ENCODE measurements at regions not wholly inside any gene's neighbourhood (a gene's known extent, or its start where the extent isn't known, plus 50 kb on each side); places are given as distances from the start of the nearest gene placed in this dataset.

DNA sequence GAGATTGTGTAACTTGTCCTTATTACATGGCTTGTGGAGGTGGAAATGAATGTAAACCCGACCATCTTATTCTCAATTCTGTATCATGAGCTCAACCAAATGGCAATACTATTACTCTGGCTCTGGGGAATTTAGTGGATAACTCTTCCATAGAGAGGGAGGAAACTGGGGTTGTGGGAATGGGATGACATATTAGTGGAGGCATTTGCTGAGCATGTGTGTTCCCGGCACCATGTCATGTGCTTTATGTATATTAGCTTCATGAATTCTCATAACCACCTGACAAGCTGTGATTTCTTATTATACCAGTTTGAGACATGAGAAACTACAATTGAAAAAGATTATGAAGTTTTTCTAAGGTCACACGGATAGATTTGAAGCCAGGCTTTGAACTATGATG is 112.8 kb upstream of the TMEFF2 start:
- BruUV-seq (replicated peaks) = no TSS peak
- no peaks in the 10 kb centered on the region for H3K36me3 ChIP-seq (ENCODE audit: insufficient read depth, low read length, poor library complexity, severe bottlenecking)
- CTCF ChIA-PET = no interaction called here
- no peak for DNase-seq (ENCODE audit: low spot score)
- H3K4me3 ChIP-seq (ENCODE audit: low read depth, low read length, poor library complexity, severe bottlenecking) = no peak overlapping the region
- intact Hi-C loops (cut with micrococcal nuclease; ENCODE audit: unreplicated experiment) = no loop called here
- POLR2A ChIA-PET (ENCODE audit: low non-redundant PET) = no interaction called here
- H3K9me3 ChIP-seq (ENCODE audit: low read depth, low read length, poor library complexity, severe bottlenecking) = no peaks in the 10 kb centered on the region
- no peak for TF ChIP-seq EZH2 (IDR thresholded peaks at IDR 0.05; ENCODE audit: borderline replicate concordance, low read depth, low read length, poor library complexity, severe bottlenecking)
- TF ChIP-seq, protein P1, sequence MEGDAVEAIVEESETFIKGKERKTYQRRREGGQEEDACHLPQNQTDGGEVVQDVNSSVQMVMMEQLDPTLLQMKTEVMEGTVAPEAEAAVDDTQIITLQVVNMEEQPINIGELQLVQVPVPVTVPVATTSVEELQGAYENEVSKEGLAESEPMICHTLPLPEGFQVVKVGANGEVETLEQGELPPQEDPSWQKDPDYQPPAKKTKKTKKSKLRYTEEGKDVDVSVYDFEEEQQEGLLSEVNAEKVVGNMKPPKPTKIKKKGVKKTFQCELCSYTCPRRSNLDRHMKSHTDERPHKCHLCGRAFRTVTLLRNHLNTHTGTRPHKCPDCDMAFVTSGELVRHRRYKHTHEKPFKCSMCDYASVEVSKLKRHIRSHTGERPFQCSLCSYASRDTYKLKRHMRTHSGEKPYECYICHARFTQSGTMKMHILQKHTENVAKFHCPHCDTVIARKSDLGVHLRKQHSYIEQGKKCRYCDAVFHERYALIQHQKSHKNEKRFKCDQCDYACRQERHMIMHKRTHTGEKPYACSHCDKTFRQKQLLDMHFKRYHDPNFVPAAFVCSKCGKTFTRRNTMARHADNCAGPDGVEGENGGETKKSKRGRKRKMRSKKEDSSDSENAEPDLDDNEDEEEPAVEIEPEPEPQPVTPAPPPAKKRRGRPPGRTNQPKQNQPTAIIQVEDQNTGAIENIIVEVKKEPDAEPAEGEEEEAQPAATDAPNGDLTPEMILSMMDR (conservative IDR thresholded peaks at IDR 0.05; ENCODE audit: low read depth, low read length) = no peak
- peaks cover 6% of the 10 kb centered on the region for H3K4me1 ChIP-seq (ENCODE audit: insufficient read depth, low read length, poor library complexity, severe bottlenecking)
- no peaks in the 10 kb centered on the region for H3K27me3 ChIP-seq (replicated peaks; ENCODE audit: insufficient read depth, low read depth, low read length, poor library complexity)
- H3K27ac ChIP-seq (ENCODE audit: low read depth, low read length, poor library complexity, severe bottlenecking) = no peak overlapping the region

DNA sequence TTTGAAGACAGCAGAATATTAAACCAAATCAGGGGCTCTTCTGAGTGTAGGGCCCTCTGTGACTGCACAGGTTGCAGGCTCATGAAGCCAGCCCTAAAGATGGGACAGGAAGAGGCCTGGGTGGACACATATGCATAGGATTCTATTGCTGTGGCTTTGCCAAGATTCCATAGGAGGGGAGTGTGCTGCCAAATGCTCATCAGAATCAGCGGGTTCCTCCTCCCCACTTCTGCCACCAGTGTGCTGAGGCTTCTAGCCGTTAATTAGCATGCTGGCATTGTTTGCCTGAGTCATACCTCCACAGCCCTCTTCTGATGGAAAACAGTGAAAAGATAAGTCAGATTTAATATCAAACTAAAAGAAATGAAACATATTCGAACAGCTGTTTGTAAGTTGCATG is 103.9 kb upstream of the TMEFF2 start:
- Histone ChIP-seq H3K27ac (ENCODE audit: low read depth, low read length, poor library complexity, severe bottlenecking) (no peak overlapping the region), H3K4me3 (ENCODE audit: low read depth, low read length, poor library complexity, severe bottlenecking) (no peak overlapping the region), H3K36me3 (ENCODE audit: insufficient read depth, low read length, poor library complexity, severe bottlenecking) (no peaks in the 10 kb centered on the region), H3K27me3 (replicated peaks; ENCODE audit: insufficient read depth, low read depth, low read length, poor library complexity) (no peaks in the 10 kb centered on the region), H3K4me1 (ENCODE audit: insufficient read depth, low read length, poor library complexity, severe bottlenecking) (peaks cover 18% of the 10 kb centered on the region), H3K9me3 (ENCODE audit: low read depth, low read length, poor library complexity, severe bottlenecking) (no peaks in the 10 kb centered on the region)
- TF ChIP-seq EZH2 (IDR thresholded peaks at IDR 0.05; ENCODE audit: borderline replicate concordance, low read depth, low read length, poor library complexity, severe bottlenecking) = no peak
- TF ChIP-seq, protein P1 (conservative IDR thresholded peaks at IDR 0.05; ENCODE audit: low read depth, low read length) = no peak
- CTCF ChIA-PET = no interaction called here
- POLR2A ChIA-PET (ENCODE audit: low non-redundant PET) = no interaction called here
- peak; percentile 75 for DNase-seq (ENCODE audit: low spot score)
- BruUV-seq (replicated peaks) = no TSS peak
- intact Hi-C loops (cut with micrococcal nuclease; ENCODE audit: unreplicated experiment) = no loop called here

DNA sequence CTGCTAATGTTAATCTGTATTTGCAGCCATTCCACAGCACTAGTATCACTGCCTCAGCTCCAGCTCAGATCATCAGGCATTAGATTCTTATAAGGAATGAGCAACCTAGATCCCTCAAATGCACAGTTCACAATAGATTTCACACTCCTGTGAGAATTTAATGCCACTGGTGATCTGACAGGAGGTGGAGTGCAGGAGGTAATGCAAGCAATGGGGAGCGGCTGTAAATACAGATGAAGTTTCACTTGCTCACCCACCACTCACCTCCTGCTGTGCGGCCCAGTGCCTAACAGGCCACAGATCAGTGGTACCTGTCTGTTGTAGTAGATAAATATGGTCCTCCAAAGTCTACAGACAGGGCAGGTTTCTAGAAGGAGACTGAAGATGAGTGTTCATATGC is 97.7 kb upstream of the TMEFF2 start:
- no peak overlapping the region for H3K4me3 ChIP-seq (ENCODE audit: low read depth, low read length, poor library complexity, severe bottlenecking)
- no peak for DNase-seq (ENCODE audit: low spot score)
- ChIA-PET CTCF (no interaction called here), POLR2A (ENCODE audit: low non-redundant PET) (no interaction called here)
- TF ChIP-seq, protein P1 (conservative IDR thresholded peaks at IDR 0.05; ENCODE audit: low read depth, low read length) = no peak
- no peak for TF ChIP-seq EZH2 (IDR thresholded peaks at IDR 0.05; ENCODE audit: borderline replicate concordance, low read depth, low read length, poor library complexity, severe bottlenecking)
- intact Hi-C loops (cut with micrococcal nuclease; ENCODE audit: unreplicated experiment) = no loop called here
- no peaks in the 10 kb centered on the region for H3K36me3 ChIP-seq (ENCODE audit: insufficient read depth, low read length, poor library complexity, severe bottlenecking)
- no peaks in the 10 kb centered on the region for H3K27me3 ChIP-seq (replicated peaks; ENCODE audit: insufficient read depth, low read depth, low read length, poor library complexity)
- no TSS peak for BruUV-seq (replicated peaks)
- H3K9me3 ChIP-seq (ENCODE audit: low read depth, low read length, poor library complexity, severe bottlenecking) = no peaks in the 10 kb centered on the region
- H3K27ac ChIP-seq (ENCODE audit: low read depth, low read length, poor library complexity, severe bottlenecking) = no peak overlapping the region
- H3K4me1 ChIP-seq (ENCODE audit: insufficient read depth, low read length, poor library complexity, severe bottlenecking) = peaks cover 8% of the 10 kb centered on the region
